ENCODE measurements at regions not wholly inside any gene's neighbourhood (a gene's known extent, or its start where the extent isn't known, plus 50 kb on each side); places are given as distances from the start of the nearest gene placed in this dataset.

GRCh38 chr14:42510071-42510470 lies 903.4 kb downstream of the LRFN5 start:
- H3K23ac ChIP-seq (ENCODE audit: low read depth, low read length): no peak overlapping the region
- no peak overlapping the region for H2AFZ ChIP-seq (replicated peaks; ENCODE audit: low read length, poor library complexity)
- H3K56ac ChIP-seq (ENCODE audit: extremely low read depth, insufficient read depth, low read length): no peak overlapping the region
- no peaks in the 10 kb centered on the region for H4K20me1 ChIP-seq (ENCODE audit: insufficient read depth, low read length)
- no peak overlapping the region for H2BK5ac ChIP-seq (ENCODE audit: low read depth, low read length, poor library complexity, severe bottlenecking)
- no peak overlapping the region for H3K18ac ChIP-seq (ENCODE audit: low read depth, low read length)
- no peak overlapping the region for H4K5ac ChIP-seq (ENCODE audit: low read depth, low read length)
- ATAC-seq (ENCODE audit: low read depth) (no peak), DNase-seq (no peak)
- no peak overlapping the region for H2AK9ac ChIP-seq (replicated peaks; ENCODE audit: low read depth, low read length, poor library complexity)
- no peak overlapping the region for H4K91ac ChIP-seq (ENCODE audit: insufficient read depth, low read depth, low read length)
- H2BK120ac ChIP-seq (ENCODE audit: low read depth, low read length): no peak overlapping the region
- no CpG with 5 or more reads among the region's 1 CpG for WGBS, 2 experiments (ENCODE audit: extremely low coverage in 2 of 2, insufficient read length in 1 of 2)
- no peak overlapping the region for H3K4ac ChIP-seq (ENCODE audit: low read depth, low read length)
- H3K14ac ChIP-seq (replicated peaks; ENCODE audit: low read depth, low read length): no peak overlapping the region
- no peaks in the 10 kb centered on the region for H3K9me1 ChIP-seq (ENCODE audit: insufficient read depth, low read length)
- CTCF ChIA-PET: no interaction called here
- H2BK15ac ChIP-seq (ENCODE audit: low read depth, low read length): no peak overlapping the region
- H3K4me2 ChIP-seq (ENCODE audit: low read depth, low read length): no peak overlapping the region
- H2BK20ac ChIP-seq (ENCODE audit: low read depth, low read length): no peak overlapping the region
- no peak overlapping the region for H3K9ac ChIP-seq (ENCODE audit: low read depth, low read length)
- TF ChIP-seq BHLHE40 (IDR thresholded peaks at IDR 0.05; ENCODE audit: low read depth, low read length) (no peak), SMC3 (IDR thresholded peaks at IDR 0.05; ENCODE audit: low read depth, low read length) (no peak), RFX5 (IDR thresholded peaks at IDR 0.05; ENCODE audit: low read depth, low read length) (no peak), MAZ (IDR thresholded peaks at IDR 0.05; ENCODE audit: borderline replicate concordance, low read depth, low read length) (no peak), CHD1 (IDR thresholded peaks at IDR 0.05; ENCODE audit: low read depth, low read length) (no peak), RCOR1 (IDR thresholded peaks at IDR 0.05; ENCODE audit: insufficient replicate concordance, low read length) (no peak), MXI1 (IDR thresholded peaks at IDR 0.05; ENCODE audit: borderline replicate concordance, low read depth, low read length) (no peak), ELK1 (IDR thresholded peaks at IDR 0.05; ENCODE audit: borderline replicate concordance, low read depth, low read length) (no peak), CTCF (conservative IDR thresholded peaks at IDR 0.05; ENCODE audit: low read depth, low read length) (no peak), POLR2A (IDR thresholded peaks at IDR 0.05; ENCODE audit: low read depth, low read length) (no peak), NFE2L2 (IDR thresholded peaks at IDR 0.05; ENCODE audit: low read depth, low read length) (no peak), CEBPB (IDR thresholded peaks at IDR 0.05; ENCODE audit: low read depth, low read length) (no peak), FOS (IDR thresholded peaks at IDR 0.05; ENCODE audit: low read depth, low read length) (no peak), RAD21 (IDR thresholded peaks at IDR 0.05; ENCODE audit: low read length) (no peak), USF2 (IDR thresholded peaks at IDR 0.05; ENCODE audit: low read depth, low read length) (no peak), MAFK (IDR thresholded peaks at IDR 0.05; ENCODE audit: low read depth, low read length) (no peak)
- H3K4me3 ChIP-seq (ENCODE audit: insufficient read depth, low read depth, low read length): no peak overlapping the region
- H3K4me1 ChIP-seq (ENCODE audit: control insufficient read depth, insufficient read depth, low read length): no peaks in the 10 kb centered on the region
- POLR2A ChIA-PET (ENCODE audit: unreplicated experiment): no interaction called here
- in situ Hi-C loops (cut with MboI; ENCODE audit: low sequenced_read_pairs): no loop called here
- intact Hi-C loops (cut with micrococcal nuclease): no loop called here
- H3K27ac ChIP-seq (ENCODE audit: insufficient read depth, low read length): no peak overlapping the region
- H3K36me3 ChIP-seq (ENCODE audit: control insufficient read depth, insufficient read depth, low read length): no peaks in the 10 kb centered on the region
- dilution Hi-C loops (cut with HindIII; ENCODE audit: low sequenced_read_pairs, unreplicated experiment): no loop called here
- H3K79me1 ChIP-seq (ENCODE audit: low read depth in 1 of 2, low read length in 2 of 2): no peaks in the 10 kb centered on the region
- no TSS peak for BruUV-seq (replicated peaks)
- H3K9me3 ChIP-seq (ENCODE audit: control insufficient read depth, insufficient read depth, low read length): no peaks in the 10 kb centered on the region
- H2AK5ac ChIP-seq (ENCODE audit: low read depth, low read length): no peak overlapping the region
- H4K8ac ChIP-seq (ENCODE audit: low read depth in 2 of 2, low read length in 2 of 2): no peak overlapping the region
- no peaks in the 10 kb centered on the region for H3K27me3 ChIP-seq (ENCODE audit: control insufficient read depth, insufficient read depth, low read length)
